H54 (cell line): ENCODE measurements at regions not wholly inside any gene's neighbourhood (a gene's known extent, or its start where the extent isn't known, plus 50 kb on each side); places are given as distances from the start of the nearest gene placed in this dataset.
"Not testable (repeated sequence)": the region's sequence is repeated elsewhere in the genome, so short reads cannot be mapped to it uniquely, and the experiment has no call there.

ENCODE experiments used
- DNase-seq: peaks from one replicate; pipeline ENCODE4 v3.0.0; 2011; ENCODE audit warnings: low spot score, mixed read lengths; ENCODE audit not compliant: insufficient read length
- FAIRE-seq: peaks from 3 replicates; lab custom pipeline; 2011; peaks lifted over from hg19 to GRCh38; lab: Jason Lieb, UNC
- POLR2A ChIP-seq: IDR thresholded peaks from 2 replicates; pipeline ENCODE4 v1.6.1; 2011; ENCODE audit warnings: low read depth, mild to moderate bottlenecking, low read length

DNA sequence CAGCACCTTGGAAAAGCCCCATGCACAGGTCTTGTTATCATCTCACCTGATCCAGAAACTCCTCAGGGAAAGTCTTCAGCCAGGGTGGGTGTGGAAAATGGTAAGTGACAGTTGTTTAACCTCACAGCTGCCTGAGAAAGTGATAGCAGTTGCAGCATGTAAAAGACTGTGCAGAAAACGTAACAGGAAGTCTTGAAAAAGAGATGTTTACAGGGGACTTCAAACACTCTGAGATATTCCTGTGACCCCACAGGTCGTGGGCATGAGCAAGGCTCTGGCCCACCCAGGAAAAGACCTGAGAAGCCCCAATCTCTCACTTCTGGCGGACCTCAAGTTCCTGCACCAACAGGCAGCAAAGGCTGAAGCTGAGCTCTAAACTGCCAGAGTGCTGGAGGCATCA is 826.9 kb downstream of the UQCRFS1 start:
- DNase-seq (no peak), FAIRE-seq (no peak)
- TF ChIP-seq POLR2A, result no peak

DNA sequence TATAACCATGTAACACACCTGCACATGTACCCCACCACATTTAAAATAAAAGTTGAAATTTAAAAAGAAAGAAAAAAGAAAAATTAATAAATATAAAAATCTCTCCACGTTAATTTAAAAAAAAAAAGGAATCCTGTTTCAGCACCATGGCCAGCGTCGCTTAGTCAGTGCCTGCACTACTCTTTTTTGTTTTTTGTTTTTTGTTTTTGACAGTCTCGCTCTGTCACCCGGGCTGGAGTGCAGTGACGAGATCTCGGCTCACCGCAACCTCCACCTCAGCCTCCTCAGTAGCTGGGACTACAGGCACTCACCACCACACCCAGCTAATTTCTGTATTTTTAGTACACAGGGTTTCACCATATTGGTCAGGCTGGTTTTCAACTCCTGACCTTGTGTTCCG is 835.9 kb downstream of the UQCRFS1 start:
- no peak for FAIRE-seq
- DNase-seq, result no peak
- no peak for TF ChIP-seq POLR2A

DNA sequence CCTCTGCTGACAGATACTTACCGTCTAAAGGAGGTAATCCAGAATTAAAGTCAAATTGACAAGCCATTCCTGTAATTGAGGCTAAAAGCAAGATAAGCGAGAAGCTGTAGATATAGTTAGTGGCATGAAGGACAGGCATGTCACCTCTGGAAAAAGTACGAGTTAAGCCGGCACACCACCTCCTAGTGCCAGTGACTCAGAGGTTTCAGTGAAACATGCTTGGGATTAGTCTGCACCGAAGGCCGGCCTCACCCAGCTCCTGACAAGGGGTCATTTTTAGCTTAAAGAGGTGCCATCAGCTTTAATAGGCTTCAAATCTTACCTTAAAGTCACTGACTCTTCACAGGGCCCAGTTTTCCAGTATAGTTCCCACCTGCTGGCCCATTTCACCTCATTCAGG is 838.0 kb downstream of the UQCRFS1 start:
- DNase-seq (no peak), FAIRE-seq (no peak)
- no peak for TF ChIP-seq POLR2A

DNA sequence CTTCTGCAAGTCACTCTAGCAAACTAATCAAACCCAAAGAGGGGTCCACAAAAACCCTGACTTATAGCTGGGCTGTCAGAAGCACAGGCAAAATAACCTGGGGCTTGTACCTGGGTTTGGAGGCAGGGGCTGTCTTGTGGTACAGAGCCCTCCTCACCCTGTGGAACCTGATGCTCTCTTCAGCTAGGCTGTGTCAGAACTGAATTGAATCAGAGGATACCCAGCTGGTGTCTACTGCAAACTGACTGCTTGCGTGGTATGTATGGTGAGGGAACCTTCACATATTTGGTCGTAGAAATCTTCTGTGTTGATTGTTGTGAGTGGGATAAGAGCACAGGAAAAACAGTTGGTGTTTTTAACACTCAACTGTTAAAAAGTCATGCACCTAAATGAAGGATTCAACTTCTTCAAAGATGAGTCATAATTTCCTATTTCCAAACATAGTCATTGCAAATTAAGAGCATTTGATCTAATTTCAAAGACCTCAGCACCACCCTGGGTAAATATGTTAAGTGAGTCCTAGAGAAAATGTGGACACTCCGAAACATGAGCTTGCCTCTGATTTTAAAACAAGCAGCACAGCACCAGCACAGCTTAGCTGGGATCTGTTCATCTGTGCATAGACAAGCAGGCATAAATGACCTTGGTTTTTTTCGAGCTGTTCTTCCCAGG is 840.2 kb downstream of the UQCRFS1 start:
- FAIRE-seq (no peak), DNase-seq (no peak)
- TF ChIP-seq POLR2A, result no peak

DNA sequence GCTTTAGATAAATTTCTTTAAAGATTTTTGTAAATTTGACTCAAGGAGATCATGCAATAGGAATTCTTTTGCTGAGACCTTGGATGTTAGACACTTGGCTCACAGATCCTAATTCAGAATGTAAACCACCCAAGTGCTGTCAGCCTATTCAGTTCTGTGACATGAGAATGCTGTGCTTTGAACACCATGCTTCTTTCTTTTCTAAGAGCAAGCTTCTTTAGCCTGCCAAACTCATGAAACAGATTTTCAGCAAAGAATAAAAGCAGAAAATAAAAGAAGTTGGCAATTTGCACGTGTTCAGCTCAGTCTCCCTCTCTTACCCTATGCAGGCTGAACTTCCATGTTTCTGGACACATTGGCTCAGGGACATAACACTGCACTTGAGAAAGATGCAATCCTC is 845.8 kb downstream of the UQCRFS1 start:
- TF ChIP-seq POLR2A, result no peak
- DNase-seq, result no peak
- FAIRE-seq, result no peak

DNA sequence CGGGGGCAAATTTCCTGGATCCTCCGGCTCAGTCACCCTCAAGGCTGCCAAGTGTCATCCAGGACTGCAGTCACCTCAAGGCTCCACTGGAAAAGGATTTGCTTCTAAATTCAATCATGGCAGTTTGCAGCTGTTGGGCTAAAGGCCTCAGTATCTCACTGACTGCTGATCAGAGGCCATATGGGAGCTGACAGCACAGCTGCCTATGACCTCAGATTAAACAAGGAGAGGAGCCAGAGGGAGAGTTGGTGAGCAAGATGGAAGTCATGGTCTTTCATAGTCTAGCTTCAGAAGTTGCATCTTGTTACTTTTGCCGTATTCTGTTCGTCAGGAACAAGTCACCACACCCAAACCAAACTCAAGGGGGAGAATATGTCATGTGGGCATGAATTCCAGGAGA is 849.7 kb downstream of the UQCRFS1 start:
- FAIRE-seq (no peak), DNase-seq (no peak)
- TF ChIP-seq POLR2A, result no peak

DNA sequence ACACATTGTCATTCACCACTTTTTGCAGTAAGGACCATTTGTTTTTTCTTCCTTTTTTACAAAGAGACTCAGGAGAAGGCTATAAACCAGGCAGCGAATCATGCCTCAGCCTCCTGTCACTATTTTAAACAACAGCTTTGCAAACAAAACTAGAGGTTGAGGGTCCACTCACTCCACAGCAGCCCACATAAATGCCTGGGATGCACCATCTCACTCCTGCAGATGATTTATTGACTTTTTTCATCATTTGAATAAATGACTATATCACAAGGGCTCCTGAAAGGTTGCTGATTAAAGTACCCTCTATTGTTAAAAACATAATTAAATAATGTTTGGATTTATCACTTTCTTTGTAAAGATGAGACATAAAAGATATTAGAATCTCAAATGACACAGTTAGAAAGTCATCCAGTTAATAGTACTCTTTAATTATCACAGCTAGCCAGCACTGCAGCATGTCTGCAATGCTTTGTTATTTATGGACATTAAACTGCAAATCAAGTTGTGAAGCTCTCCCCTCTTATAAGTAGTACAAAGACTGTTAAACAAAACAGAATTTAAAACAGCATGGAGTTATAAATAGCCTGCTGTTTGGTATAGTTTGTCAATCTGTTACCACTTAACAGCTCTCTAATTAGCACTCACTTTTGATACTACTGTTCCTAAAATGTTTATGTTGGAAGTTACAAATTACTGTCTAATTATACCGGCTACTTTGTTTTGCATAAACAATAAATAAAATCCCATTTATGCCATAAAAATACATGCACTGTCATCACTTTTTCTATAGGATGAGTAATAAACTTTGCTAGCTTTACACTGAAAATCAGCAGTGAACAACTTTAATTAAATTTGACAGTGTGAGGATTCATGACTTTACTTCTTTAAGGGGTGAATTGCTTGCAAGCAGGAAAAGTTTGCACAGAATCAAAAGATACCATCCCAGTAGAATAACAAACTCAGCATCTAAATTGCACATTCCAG is 853.2 kb downstream of the UQCRFS1 start:
- no peak for TF ChIP-seq POLR2A
- no peak for DNase-seq
- no peak for FAIRE-seq

DNA sequence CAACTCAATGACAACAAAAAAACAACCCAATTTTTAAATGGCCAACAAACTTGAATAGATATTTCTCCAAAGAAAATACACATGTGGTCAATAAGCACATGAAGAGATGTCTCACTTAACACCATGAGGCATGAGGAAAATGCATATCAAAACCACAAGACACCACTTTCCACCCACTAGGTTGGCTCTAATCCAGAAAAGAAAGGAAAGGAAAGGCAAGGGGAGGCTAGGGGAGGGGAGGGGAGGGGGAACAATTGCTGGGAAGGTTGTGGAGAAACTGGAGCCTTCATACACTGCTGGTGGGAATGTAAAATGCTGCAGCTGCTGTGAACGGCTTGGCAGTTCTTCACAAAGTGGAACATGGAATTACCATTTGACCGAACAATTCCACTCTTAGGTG is 854.3 kb downstream of the UQCRFS1 start:
- TF ChIP-seq POLR2A, result no peak
- no peak for FAIRE-seq
- no peak for DNase-seq

DNA sequence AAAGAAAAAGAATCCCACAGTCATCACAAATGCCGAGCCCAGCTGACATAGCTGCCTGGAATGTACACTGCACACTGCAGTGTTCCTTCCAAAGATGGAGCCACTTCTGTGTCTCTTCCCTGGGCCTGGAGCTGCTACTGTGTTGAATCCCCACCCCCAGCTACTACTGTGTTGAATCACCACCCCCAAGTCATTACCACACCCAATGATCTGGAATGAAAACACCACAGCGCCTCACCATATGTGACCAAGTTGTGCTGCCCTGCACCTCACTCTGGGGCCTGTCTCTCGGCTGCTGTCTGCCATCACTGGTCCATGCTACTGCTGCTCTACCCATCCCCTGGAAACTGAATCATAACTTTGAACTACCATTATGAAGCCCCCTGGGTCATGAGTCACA is 861.2 kb downstream of the UQCRFS1 start:
- TF ChIP-seq POLR2A, result no peak
- no peak for FAIRE-seq

DNA sequence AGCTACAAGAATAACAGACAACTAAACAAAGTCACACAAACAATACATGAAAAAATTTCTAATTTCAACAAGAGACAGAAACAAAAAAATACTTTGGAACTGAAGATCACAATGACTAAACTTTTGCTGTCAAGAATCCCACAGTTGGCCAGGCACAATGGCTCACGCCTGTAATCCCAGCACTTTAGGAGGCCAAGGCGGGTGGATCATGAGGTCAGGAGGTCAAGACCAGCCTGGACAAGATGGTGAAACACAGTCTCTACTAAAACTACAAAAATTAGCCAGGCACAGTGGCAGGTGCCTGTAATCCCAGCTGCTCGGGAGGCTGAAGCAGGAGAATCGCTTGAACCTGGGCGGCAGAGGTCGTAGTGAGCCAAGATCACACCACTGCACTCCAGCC is 861.6 kb downstream of the UQCRFS1 start:
- DNase-seq, FAIRE-seq: not testable (repeated sequence)

More for the DNA sequence above, 861.2 kb downstream of the UQCRFS1 start:
- no peak for DNase-seq

DNA sequence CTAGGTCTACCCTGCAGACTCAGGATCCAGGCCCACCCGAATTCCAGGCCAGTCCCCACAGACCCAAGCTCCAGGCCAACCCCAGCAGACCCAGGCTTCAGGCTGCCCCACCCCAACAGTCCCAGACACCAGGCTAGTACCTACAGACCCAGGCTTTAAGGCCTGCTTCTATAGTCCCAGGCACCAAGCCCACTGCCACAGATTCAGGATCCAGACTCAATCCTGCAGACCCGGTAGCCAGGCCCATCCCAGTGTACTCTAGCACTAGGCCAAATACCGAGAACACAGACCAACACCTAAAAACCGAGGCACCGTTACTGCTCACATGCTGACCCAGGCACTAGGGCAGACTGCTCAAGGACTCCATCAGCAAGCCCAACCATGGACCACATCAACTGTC is 862.3 kb downstream of the UQCRFS1 start:
- FAIRE-seq (no peak), DNase-seq (no peak)
- TF ChIP-seq POLR2A, result no peak

DNA sequence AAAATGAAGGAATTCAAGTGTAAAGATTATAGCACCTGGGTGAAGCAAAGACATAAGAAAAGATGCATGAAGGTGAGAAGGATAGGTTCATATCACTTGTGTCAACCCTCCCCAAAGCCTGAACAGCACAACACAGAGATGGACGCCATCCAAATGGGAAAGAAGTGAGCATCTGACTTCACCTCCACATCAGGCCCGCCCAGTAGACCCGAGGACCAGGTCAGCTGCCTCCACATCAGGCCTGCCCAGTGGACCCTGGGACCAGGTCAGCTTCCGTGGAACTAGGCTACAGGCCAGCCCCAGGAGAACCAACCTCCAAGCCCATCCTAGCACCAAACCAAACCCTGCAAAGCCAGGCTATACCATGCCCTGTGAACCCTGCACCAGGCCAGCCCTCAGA is 862.9 kb downstream of the UQCRFS1 start:
- no peak for DNase-seq
- no peak for FAIRE-seq
- TF ChIP-seq POLR2A, result no peak

DNA sequence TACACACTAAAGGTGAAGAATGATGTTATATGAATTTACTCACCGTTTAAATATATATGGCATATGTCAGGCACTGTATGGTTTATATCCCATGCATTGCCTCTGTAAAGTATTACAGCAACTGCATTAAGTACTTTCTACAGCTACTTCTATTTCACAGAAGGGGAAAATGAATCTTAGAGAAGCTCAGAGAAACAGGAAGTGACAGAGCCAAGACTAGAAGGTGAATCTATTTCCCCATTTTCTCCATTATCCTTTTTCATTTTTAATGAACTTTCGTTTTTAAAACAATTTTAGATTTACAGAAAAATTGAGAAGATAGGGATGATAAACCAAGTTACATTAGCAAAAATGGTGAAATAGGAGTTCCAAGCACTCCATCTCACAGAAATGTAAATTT is 863.3 kb downstream of the UQCRFS1 start:
- TF ChIP-seq POLR2A, result no peak
- FAIRE-seq (no peak), DNase-seq (no peak)

DNA sequence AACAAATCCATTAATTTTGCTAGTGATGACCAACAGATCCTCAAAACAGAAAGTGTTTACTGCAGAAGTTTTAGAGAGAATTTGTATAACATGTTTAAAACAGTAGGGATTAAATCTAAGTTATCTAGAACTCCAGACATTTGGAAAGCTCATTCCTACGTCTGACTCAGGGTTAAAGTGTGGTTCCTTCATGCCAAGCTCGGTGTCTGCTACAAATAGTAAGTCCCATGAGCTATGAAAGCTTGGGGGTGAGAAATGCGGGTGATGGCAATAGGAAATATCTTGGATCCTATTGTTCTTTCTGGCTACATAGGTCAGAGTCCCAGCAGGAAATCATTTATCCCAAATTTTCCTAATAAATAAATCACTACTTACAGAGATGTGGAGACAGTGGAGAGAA is 867.1 kb downstream of the UQCRFS1 start:
- DNase-seq (no peak), FAIRE-seq (no peak)
- no peak for TF ChIP-seq POLR2A
